B cell (primary cell): ENCODE measurements at regions not wholly inside any gene's neighbourhood (a gene's known extent, or its start where the extent isn't known, plus 50 kb on each side); places are given as distances from the start of the nearest gene placed in this dataset.

ENCODE experiments used
- ATAC-seq: fragments of 200-7000 bp; cut with Tn5 transposase; one replicate; pipeline ENCODE4 v1.10.0; 2021; ENCODE audit warnings: low read depth, mild to moderate bottlenecking, moderate number of reproducible peaks, moderate library complexity
- CTCF ChIA-PET: fragments of 350-600 bp; sonication (Branson Sonifier 250); formaldehyde crosslinking; loops from one replicate; lab custom pipeline; 2021; ENCODE audit warnings: antibody characterized with exemption, inconsistent platforms; lab: Charles Lee
- POLR2A ChIA-PET: fragments of 350-600 bp; sonication (Branson Sonifier 250); formaldehyde crosslinking; loops from one replicate; lab custom pipeline; 2021; ENCODE audit warnings: antibody characterized with exemption; lab: Charles Lee
- DNase-seq: peaks from one replicate; pipeline ENCODE4 v3.0.0; 2013
- H2AFZ ChIP-seq: 2 replicates; pipeline ENCODE4 v1.6.1; 2012; ENCODE audit warnings: mild to moderate bottlenecking, low read depth, low read length; ENCODE audit not compliant: insufficient read depth, poor library complexity, severe bottlenecking
- H3K27ac ChIP-seq, 2 donors: 1 replicate in 1 of 2; 2 replicates in 1 of 2; pipeline ENCODE4 v1.5.1; 2012 to 2013; ENCODE audit warnings: low read length in 2 of 2, mild to moderate bottlenecking in 2 of 2, moderate library complexity in 1 of 2
- H3K27me3 ChIP-seq, 4 experiments: fragments of 200-600 bp in 1 of 4; sonication (generic) in 1 of 4; replicated peaks in 1 of 4; 1 replicate in 2 of 4; 2 replicates in 2 of 4; pipeline versions ENCODE4 v1.6.1 to v1.7.0; 2013 to 2016; ENCODE audit warnings: low read length in 3 of 4, mild to moderate bottlenecking in 2 of 4, mixed read lengths in 1 of 4, moderate library complexity in 1 of 4; ENCODE audit not compliant: insufficient read depth in 4 of 4, control insufficient read depth in 3 of 4; ENCODE audit errors: control extremely low read depth in 1 of 4
- H3K36me3 ChIP-seq, 2 experiments: replicated peaks in 1 of 2; 1 replicate in 1 of 2; 2 replicates in 1 of 2; pipeline versions ENCODE4 v1.6.1 to v1.7.1; 2013; ENCODE audit warnings: low read length in 1 of 2; ENCODE audit not compliant: insufficient read depth in 2 of 2, control insufficient read depth in 1 of 2; ENCODE audit errors: control extremely low read depth in 1 of 2, extremely low read depth in 1 of 2
- H3K4me1 ChIP-seq, 2 donors: fragments of 200-600 bp in 1 of 2; sonication (generic) in 1 of 2; 1 replicate in 1 of 2; 2 replicates in 1 of 2; pipeline versions ENCODE4 v1.5.1 to v1.6.1; 2013 to 2017; ENCODE audit warnings: low read length in 2 of 2; ENCODE audit not compliant: control insufficient read depth in 2 of 2, insufficient read depth in 2 of 2
- H3K4me2 ChIP-seq: replicated peaks from 2 replicates; pipeline ENCODE3; 2012; ENCODE audit warnings: mild to moderate bottlenecking, low read depth, low read length; ENCODE audit not compliant: poor library complexity, severe bottlenecking
- H3K4me3 ChIP-seq, 5 experiments: fragments of 200-600 bp in 1 of 5; sonication (generic) in 1 of 5; 1 replicate in 3 of 5; 2 replicates in 2 of 5; pipeline versions ENCODE4 v1.5.1 to v1.7.0; 2011 to 2016; ENCODE audit warnings: low read length in 4 of 5, mild to moderate bottlenecking in 4 of 5, low read depth in 2 of 5, control low read depth in 1 of 5, moderate library complexity in 1 of 5; ENCODE audit not compliant: insufficient read depth in 1 of 5; ENCODE audit errors: control extremely low read depth in 1 of 5, extremely low read depth in 1 of 5
- H3K79me2 ChIP-seq: fragments of 200-600 bp; sonication (generic); one replicate; pipeline ENCODE4 v1.6.0; 2016; ENCODE audit warnings: low read length; ENCODE audit not compliant: control insufficient read depth, insufficient read depth
- H3K9ac ChIP-seq: fragments of 200-600 bp; sonication (generic); 2 replicates; pipeline ENCODE4 v1.6.1; 2017; ENCODE audit warnings: mild to moderate bottlenecking, low read length, moderate library complexity
- H3K9me3 ChIP-seq, 3 donors: one replicate each; pipeline versions ENCODE4 v1.6.1 to v1.7.1; 2013; ENCODE audit warnings: low read length in 2 of 3; ENCODE audit not compliant: control insufficient read depth in 2 of 3, insufficient read depth in 1 of 3; ENCODE audit errors: control extremely low read depth in 1 of 3
- H4K20me1 ChIP-seq: 2 replicates; pipeline ENCODE4 v1.6.0; 2012; ENCODE audit warnings: mild to moderate bottlenecking, low read length; ENCODE audit not compliant: insufficient read depth, control insufficient read depth, poor library complexity, severe bottlenecking
- H3K27ac Mint-ChIP-seq: one replicate; pipeline ENCODE4 v1.8.0; 2021; ENCODE audit warnings: mixed read lengths
- H3K27me3 Mint-ChIP-seq: one replicate; pipeline ENCODE4 v1.8.0; 2021; ENCODE audit warnings: mixed read lengths
- H3K4me1 Mint-ChIP-seq: one replicate; pipeline ENCODE4 v1.8.0; 2021; ENCODE audit warnings: mixed read lengths
- H3K4me3 Mint-ChIP-seq: one replicate; pipeline ENCODE4 v1.8.0; 2021; ENCODE audit warnings: mixed read lengths
- H3K9me3 Mint-ChIP-seq: one replicate; pipeline ENCODE4 v1.8.0; 2022; ENCODE audit warnings: mixed read lengths; ENCODE audit not compliant: insufficient read depth
- EZH2 ChIP-seq: IDR thresholded peaks from 2 replicates; pipeline ENCODE4 v1.6.1; 2012; ENCODE audit warnings: borderline replicate concordance, low read depth, mild to moderate bottlenecking, moderate library complexity, low read length; ENCODE audit not compliant: insufficient read depth, poor library complexity, severe bottlenecking
- WGBS: methylation state at CpG from one replicate; pipeline ENCODE4 v1.1.5; 2013; ENCODE audit warnings: missing lambda C conversion rate; ENCODE audit not compliant: insufficient coverage; 5-methylcytosine and 5-hydroxymethylcytosine counted together
- intact Hi-C: fragments of 100-400 bp; cut with micrococcal nuclease; formaldehyde crosslinking; loops from one replicate; pipeline ENCODE4 v1.10.0; 2022
- TF ChIP-seq, protein P1 (sequence below): fragments of 200-600 bp; IDR thresholded peaks from one replicate; pipeline ENCODE4 v1.8.0; 2022; ENCODE audit warnings: antibody characterized with exemption, mild to moderate bottlenecking

DNA sequence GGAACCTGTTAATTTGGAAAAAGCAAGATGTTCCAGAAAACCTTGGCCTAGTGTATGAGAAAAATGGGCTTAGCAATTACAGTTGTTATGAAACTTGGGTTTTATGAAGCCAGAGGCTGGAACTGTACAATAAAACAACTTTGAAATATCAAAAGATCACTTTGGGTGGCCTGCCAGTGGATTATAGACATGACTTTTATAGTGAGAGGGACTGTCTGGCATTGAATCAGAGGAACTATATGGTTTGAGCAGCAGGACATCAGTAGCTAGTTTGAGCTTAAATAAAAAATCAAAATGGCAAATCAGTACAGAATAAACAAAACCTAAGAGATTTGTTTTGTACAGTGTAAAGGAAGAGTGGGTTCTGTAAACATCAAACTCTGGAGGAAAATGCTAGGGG, 115.0 kb upstream of the PTPRG start:
- no peak overlapping the region for H3K4me2 ChIP-seq
- ChIA-PET POLR2A (no interaction called here), CTCF (no interaction called here)
- no peak overlapping the region for H3K27ac ChIP-seq
- H4K20me1 ChIP-seq, result no peaks in the 10 kb centered on the region
- DNase-seq (no peak), ATAC-seq (no peak)
- H3K27me3 Mint-ChIP-seq, result no peaks in the 10 kb centered on the region
- no peaks in the 10 kb centered on the region for H3K9me3 ChIP-seq
- no peaks in the 10 kb centered on the region for H3K4me1 ChIP-seq
- no peak overlapping the region for H3K9ac ChIP-seq
- no peak overlapping the region for H3K27ac Mint-ChIP-seq
- H3K4me3 ChIP-seq, result no peak overlapping the region
- no peak for TF ChIP-seq EZH2
- TF ChIP-seq, protein P1, sequence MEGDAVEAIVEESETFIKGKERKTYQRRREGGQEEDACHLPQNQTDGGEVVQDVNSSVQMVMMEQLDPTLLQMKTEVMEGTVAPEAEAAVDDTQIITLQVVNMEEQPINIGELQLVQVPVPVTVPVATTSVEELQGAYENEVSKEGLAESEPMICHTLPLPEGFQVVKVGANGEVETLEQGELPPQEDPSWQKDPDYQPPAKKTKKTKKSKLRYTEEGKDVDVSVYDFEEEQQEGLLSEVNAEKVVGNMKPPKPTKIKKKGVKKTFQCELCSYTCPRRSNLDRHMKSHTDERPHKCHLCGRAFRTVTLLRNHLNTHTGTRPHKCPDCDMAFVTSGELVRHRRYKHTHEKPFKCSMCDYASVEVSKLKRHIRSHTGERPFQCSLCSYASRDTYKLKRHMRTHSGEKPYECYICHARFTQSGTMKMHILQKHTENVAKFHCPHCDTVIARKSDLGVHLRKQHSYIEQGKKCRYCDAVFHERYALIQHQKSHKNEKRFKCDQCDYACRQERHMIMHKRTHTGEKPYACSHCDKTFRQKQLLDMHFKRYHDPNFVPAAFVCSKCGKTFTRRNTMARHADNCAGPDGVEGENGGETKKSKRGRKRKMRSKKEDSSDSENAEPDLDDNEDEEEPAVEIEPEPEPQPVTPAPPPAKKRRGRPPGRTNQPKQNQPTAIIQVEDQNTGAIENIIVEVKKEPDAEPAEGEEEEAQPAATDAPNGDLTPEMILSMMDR, result no peak
- no peaks in the 10 kb centered on the region for H3K4me1 Mint-ChIP-seq
- H3K4me3 Mint-ChIP-seq, result no peak overlapping the region
- H3K9me3 Mint-ChIP-seq, result no peaks in the 10 kb centered on the region
- intact Hi-C loops, result no loop called here
- no peaks in the 10 kb centered on the region for H3K36me3 ChIP-seq
- H3K27me3 ChIP-seq, result no peaks in the 10 kb centered on the region
- no peak overlapping the region for H2AFZ ChIP-seq
- H3K79me2 ChIP-seq, result no peaks in the 10 kb centered on the region

DNA sequence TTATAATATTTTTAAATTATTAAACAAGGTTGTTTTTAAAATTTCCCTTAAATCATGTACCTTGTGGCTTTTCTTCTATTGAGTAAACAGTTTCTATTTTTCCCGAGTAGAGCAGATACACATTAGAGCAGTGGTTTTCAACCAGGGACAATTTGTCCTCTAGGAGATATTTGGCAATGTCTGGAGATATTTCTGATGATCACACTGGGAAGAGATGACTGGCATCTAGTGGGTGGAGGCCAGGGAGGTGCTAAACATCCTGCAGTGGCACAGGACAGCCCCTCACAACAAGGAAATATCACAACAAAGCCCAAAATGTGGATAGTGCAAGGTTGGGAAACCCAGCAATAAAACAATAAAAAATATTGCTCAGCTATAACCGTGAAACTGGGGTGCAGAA, 113.0 kb upstream of the PTPRG start:
- Mint-ChIP-seq H3K4me1 (no peaks in the 10 kb centered on the region), H3K27me3 (no peaks in the 10 kb centered on the region), H3K27ac (no peak overlapping the region), H3K4me3 (no peak overlapping the region), H3K9me3 (no peaks in the 10 kb centered on the region)
- CTCF ChIA-PET, result no interaction called here
- ATAC-seq (no peak), DNase-seq (no peak)
- H3K9ac ChIP-seq, result no peak overlapping the region
- no peaks in the 10 kb centered on the region for H3K27me3 ChIP-seq
- no peaks in the 10 kb centered on the region for H3K36me3 ChIP-seq
- no peaks in the 10 kb centered on the region for H4K20me1 ChIP-seq
- H3K4me2 ChIP-seq, result no peak overlapping the region
- TF ChIP-seq, protein P1, result no peak
- TF ChIP-seq EZH2, result no peak
- intact Hi-C loops, result no loop called here
- no peaks in the 10 kb centered on the region for H3K79me2 ChIP-seq
- WGBS, result no CpG with 5 or more reads among the region's 2 CpGs
- H3K4me3 ChIP-seq, result no peak overlapping the region
- no peaks in the 10 kb centered on the region for H3K4me1 ChIP-seq
- H3K27ac ChIP-seq, result no peak overlapping the region
- H3K9me3 ChIP-seq, result no peaks in the 10 kb centered on the region
- no peak overlapping the region for H2AFZ ChIP-seq
- POLR2A ChIA-PET, result no interaction called here
